Esophagus muscularis mucosa (tissue), 3 donors: ENCODE measurements at regions not wholly inside any gene's neighbourhood (a gene's known extent, or its start where the extent isn't known, plus 50 kb on each side); places are given as distances from the start of the nearest gene placed in this dataset.

Source experiments
- POLR2AphosphoS5 ChIP-seq, 2 donors: sonication (generic); formaldehyde crosslinking; IDR thresholded peaks; one replicate each; pipeline ENCODE4 v1.6.1; 2017; ENCODE audit warnings: antibody characterized with exemption in 2 of 2
- TF ChIP-seq, protein P1 (sequence below), 3 experiments: fragments of 200-600 bp in 2 of 3; fragments of 450-650 bp in 1 of 3; sonication (generic) in 2 of 3; IDR thresholded peaks; one replicate each; pipeline ENCODE4 v1.5.1; 2017 to 2019; ENCODE audit warnings: antibody characterized with exemption in 3 of 3, mild to moderate bottlenecking in 2 of 3, moderate library complexity in 1 of 3

DNA sequence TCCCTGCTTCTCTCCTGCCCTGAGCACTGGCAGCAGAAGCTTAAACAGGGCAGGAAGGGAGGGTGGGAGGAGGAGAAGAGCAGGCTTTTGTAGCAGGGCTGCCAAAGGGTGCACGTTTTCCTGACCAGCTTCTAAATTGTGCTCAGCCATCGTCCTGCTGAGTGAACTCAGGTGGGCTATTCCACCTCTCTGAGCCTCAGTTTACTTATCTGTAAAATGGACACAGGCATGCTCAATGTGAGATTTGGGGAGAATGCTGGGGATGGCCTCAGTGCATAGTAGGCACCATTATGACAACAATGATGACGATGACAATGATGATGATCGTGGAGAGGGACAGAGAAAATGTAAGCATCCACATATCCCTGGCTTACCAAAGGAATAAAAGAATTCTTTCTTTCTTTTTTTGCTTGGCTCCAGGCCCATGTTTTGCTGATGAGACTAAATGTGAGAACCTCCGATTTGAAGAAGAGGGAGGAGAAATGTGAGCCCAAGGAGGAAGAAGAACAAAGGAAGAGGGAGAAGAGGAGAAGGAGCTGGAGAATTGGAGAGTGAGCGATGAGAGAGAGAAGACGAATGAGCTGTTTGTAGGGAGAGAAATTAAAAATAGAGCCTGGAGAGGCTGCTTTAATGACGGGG lies 105.5 kb upstream of the MYL2 start:
- TF ChIP-seq, protein P1, sequence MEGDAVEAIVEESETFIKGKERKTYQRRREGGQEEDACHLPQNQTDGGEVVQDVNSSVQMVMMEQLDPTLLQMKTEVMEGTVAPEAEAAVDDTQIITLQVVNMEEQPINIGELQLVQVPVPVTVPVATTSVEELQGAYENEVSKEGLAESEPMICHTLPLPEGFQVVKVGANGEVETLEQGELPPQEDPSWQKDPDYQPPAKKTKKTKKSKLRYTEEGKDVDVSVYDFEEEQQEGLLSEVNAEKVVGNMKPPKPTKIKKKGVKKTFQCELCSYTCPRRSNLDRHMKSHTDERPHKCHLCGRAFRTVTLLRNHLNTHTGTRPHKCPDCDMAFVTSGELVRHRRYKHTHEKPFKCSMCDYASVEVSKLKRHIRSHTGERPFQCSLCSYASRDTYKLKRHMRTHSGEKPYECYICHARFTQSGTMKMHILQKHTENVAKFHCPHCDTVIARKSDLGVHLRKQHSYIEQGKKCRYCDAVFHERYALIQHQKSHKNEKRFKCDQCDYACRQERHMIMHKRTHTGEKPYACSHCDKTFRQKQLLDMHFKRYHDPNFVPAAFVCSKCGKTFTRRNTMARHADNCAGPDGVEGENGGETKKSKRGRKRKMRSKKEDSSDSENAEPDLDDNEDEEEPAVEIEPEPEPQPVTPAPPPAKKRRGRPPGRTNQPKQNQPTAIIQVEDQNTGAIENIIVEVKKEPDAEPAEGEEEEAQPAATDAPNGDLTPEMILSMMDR (IDR thresholded peaks at IDR 0.05): no peak
- TF ChIP-seq POLR2AphosphoS5 (IDR thresholded peaks at IDR 0.05): no peak
